ENCODE measurements at regions not wholly inside any gene's neighbourhood (a gene's known extent, or its start where the extent isn't known, plus 50 kb on each side); places are given as distances from the start of the nearest gene placed in this dataset.

GRCh38 chr10:107379601-107380000, 215.1 kb upstream of the SORCS1 start:
- no peak for DNase-seq (ENCODE audit: low spot score)
- H3K36me3 ChIP-seq (ENCODE audit: insufficient read depth, low read length): no peaks in the 10 kb centered on the region

DNA sequence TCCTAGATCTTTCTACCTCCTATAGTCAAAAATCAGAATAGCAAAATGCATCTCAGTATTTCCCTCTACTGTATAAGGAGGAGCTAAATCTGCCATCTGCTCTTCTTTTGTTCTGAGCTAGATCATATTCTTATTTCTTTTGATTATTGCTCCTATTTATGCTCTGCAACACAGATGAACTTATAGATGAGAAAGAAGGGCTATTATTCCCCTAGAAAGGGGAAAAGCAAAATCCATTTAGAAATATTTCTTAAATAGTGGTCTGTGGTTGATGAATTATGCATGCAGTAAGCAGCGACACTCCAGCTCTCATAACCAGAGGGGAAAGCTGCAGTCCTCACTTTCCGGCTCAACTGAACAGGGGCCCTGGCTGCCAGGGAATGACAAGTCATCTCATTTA, 207.3 kb upstream of the SORCS1 start:
- no peak for DNase-seq (ENCODE audit: low spot score)
- Histone ChIP-seq H2AFZ (ENCODE audit: low read length) (no peak overlapping the region), H3K9me2 (ENCODE audit: insufficient read depth, low read length) (no peaks in the 10 kb centered on the region), H3K27ac (ENCODE audit: low read depth, low read length, poor library complexity, severe bottlenecking) (no peak overlapping the region), H4K20me1 (ENCODE audit: insufficient read depth, low read length) (no peaks in the 10 kb centered on the region), H3K4me1 (ENCODE audit: insufficient read depth, low read length, poor library complexity, severe bottlenecking) (no peaks in the 10 kb centered on the region), H3K4me2 (ENCODE audit: low read length) (no peak overlapping the region), H3K36me3 (ENCODE audit: insufficient read depth, low read length) (no peaks in the 10 kb centered on the region), H3K9me3 (ENCODE audit: low read length) (no peaks in the 10 kb centered on the region), H3K4me3 (ENCODE audit: low read depth, low read length, poor library complexity, severe bottlenecking) (no peak overlapping the region), H3K79me2 (ENCODE audit: insufficient read depth, low read depth, low read length) (no peaks in the 10 kb centered on the region)
- ChIA-PET CTCF (ENCODE audit: unreplicated experiment) (no interaction called here), POLR2A (interaction anchor here (1.1 to 1.2 kb wide), 2 partner anchors 21 to 78 kb away, joined by 3 to 4 read pairs; no protein-coding TSS in a partner anchor)
- no TSS peak for BruUV-seq (replicated peaks)
- no peak for TF ChIP-seq EZH2phosphoT487 (IDR thresholded peaks at IDR 0.05; ENCODE audit: borderline replicate concordance, low read depth, low read length)
- TF ChIP-seq, protein P1, sequence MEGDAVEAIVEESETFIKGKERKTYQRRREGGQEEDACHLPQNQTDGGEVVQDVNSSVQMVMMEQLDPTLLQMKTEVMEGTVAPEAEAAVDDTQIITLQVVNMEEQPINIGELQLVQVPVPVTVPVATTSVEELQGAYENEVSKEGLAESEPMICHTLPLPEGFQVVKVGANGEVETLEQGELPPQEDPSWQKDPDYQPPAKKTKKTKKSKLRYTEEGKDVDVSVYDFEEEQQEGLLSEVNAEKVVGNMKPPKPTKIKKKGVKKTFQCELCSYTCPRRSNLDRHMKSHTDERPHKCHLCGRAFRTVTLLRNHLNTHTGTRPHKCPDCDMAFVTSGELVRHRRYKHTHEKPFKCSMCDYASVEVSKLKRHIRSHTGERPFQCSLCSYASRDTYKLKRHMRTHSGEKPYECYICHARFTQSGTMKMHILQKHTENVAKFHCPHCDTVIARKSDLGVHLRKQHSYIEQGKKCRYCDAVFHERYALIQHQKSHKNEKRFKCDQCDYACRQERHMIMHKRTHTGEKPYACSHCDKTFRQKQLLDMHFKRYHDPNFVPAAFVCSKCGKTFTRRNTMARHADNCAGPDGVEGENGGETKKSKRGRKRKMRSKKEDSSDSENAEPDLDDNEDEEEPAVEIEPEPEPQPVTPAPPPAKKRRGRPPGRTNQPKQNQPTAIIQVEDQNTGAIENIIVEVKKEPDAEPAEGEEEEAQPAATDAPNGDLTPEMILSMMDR (conservative IDR thresholded peaks at IDR 0.05; ENCODE audit: low read length): no peak
- intact Hi-C loops (cut with micrococcal nuclease; ENCODE audit: unreplicated experiment): no loop called here

More at GRCh38 chr10:107379601-107380000, 215.1 kb upstream of the SORCS1 start:
- H2AFZ ChIP-seq (ENCODE audit: low read length): no peak overlapping the region
- no peak overlapping the region for H3K27ac ChIP-seq (ENCODE audit: low read depth, low read length, poor library complexity, severe bottlenecking)
- H3K4me2 ChIP-seq (ENCODE audit: low read length): no peak overlapping the region
- no peak for TF ChIP-seq EZH2phosphoT487 (IDR thresholded peaks at IDR 0.05; ENCODE audit: borderline replicate concordance, low read depth, low read length)
- TF ChIP-seq, protein P1 (conservative IDR thresholded peaks at IDR 0.05; ENCODE audit: low read length): no peak
- ChIA-PET POLR2A (no interaction called here), CTCF (ENCODE audit: unreplicated experiment) (no interaction called here)
- no peaks in the 10 kb centered on the region for H3K9me2 ChIP-seq (ENCODE audit: insufficient read depth, low read length)
- H3K4me3 ChIP-seq (ENCODE audit: low read depth, low read length, poor library complexity, severe bottlenecking): no peak overlapping the region
- no peaks in the 10 kb centered on the region for H4K20me1 ChIP-seq (ENCODE audit: insufficient read depth, low read length)
- BruUV-seq (replicated peaks): no TSS peak
- H3K4me1 ChIP-seq (ENCODE audit: insufficient read depth, low read length, poor library complexity, severe bottlenecking): no peaks in the 10 kb centered on the region
- H3K9me3 ChIP-seq (ENCODE audit: low read length): no peaks in the 10 kb centered on the region
- intact Hi-C loops (cut with micrococcal nuclease; ENCODE audit: unreplicated experiment): no loop called here
- H3K79me2 ChIP-seq (ENCODE audit: insufficient read depth, low read depth, low read length): no peaks in the 10 kb centered on the region

DNA sequence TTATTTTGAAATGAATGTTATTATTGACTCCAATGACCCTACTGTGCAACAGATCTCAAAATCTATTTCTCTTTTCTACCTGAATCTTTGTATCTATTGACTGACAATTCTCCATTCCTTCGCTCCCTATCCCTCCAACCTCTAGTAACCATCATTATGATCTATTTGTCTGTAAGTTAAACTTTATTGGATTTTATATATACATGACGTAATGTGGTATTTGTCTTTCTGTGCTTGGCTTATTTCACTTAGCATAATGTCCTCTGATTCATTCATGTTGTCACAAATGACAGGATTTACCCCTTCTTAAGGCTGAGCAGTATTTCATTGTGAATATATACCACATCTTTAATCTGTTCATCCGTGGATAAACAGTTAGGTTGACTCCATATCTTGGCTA, 200.4 kb upstream of the SORCS1 start:
- H3K4me2 ChIP-seq (ENCODE audit: low read length): no peak overlapping the region
- POLR2A ChIA-PET: no interaction called here
- H3K9me2 ChIP-seq (ENCODE audit: insufficient read depth, low read length): no peaks in the 10 kb centered on the region
- no peaks in the 10 kb centered on the region for H3K9me3 ChIP-seq (ENCODE audit: low read length)
- H4K20me1 ChIP-seq (ENCODE audit: insufficient read depth, low read length): no peaks in the 10 kb centered on the region
- TF ChIP-seq, protein P1 (conservative IDR thresholded peaks at IDR 0.05; ENCODE audit: low read length): no peak
- no peak for TF ChIP-seq EZH2phosphoT487 (IDR thresholded peaks at IDR 0.05; ENCODE audit: borderline replicate concordance, low read depth, low read length)
- DNase-seq (ENCODE audit: low spot score): no peak
- no peak overlapping the region for H3K4me3 ChIP-seq (ENCODE audit: low read depth, low read length, poor library complexity, severe bottlenecking)
- intact Hi-C loops (cut with micrococcal nuclease; ENCODE audit: unreplicated experiment): no loop called here
- BruUV-seq (replicated peaks): no TSS peak
- no peaks in the 10 kb centered on the region for H3K36me3 ChIP-seq (ENCODE audit: insufficient read depth, low read length)
- no peaks in the 10 kb centered on the region for H3K79me2 ChIP-seq (ENCODE audit: insufficient read depth, low read depth, low read length)
- H2AFZ ChIP-seq (ENCODE audit: low read length): no peak overlapping the region
- H3K27ac ChIP-seq (ENCODE audit: low read depth, low read length, poor library complexity, severe bottlenecking): no peak overlapping the region
- CTCF ChIA-PET (ENCODE audit: unreplicated experiment): no interaction called here
- no peaks in the 10 kb centered on the region for H3K4me1 ChIP-seq (ENCODE audit: insufficient read depth, low read length, poor library complexity, severe bottlenecking)

Measured in OCI-LY7 (cell line).